Vagina (tissue), 2 donors: ENCODE measurements at regions not wholly inside any gene's neighbourhood (a gene's known extent, or its start where the extent isn't known, plus 50 kb on each side); places are given as distances from the start of the nearest gene placed in this dataset.

Experiments used
- DNase-seq, 2 donors: peaks; one replicate each; pipeline ENCODE4 v3.0.0-alpha.2; 2017; ENCODE audit errors: extremely low spot score in 2 of 2
- H3K27ac ChIP-seq: fragments of 200-600 bp; sonication (generic); one replicate; pipeline ENCODE4 v1.5.1; 2019
- H3K27me3 ChIP-seq: fragments of 200-600 bp; sonication (generic); one replicate; pipeline ENCODE4 v1.5.1; 2019
- H3K36me3 ChIP-seq, 2 donors: fragments of 200-600 bp; sonication (generic); one replicate each; pipeline ENCODE4 v1.5.1; 2017 to 2019
- H3K4me1 ChIP-seq: fragments of 200-600 bp; sonication (generic); one replicate; pipeline ENCODE4 v1.5.1; 2019
- H3K4me3 ChIP-seq, 2 donors: fragments of 200-600 bp; sonication (generic); 1 replicate in 1 of 2; 2 replicates in 1 of 2; pipeline ENCODE4 v1.5.1; 2016 to 2019
- H3K9me3 ChIP-seq: fragments of 200-600 bp; sonication (generic); one replicate; pipeline ENCODE4 v1.5.1; 2019
- POLR2A ChIP-seq, 2 donors: fragments of 450-650 bp; IDR thresholded peaks; one replicate each; pipeline ENCODE4 v1.6.1; 2017; ENCODE audit warnings: antibody characterized with exemption in 2 of 2, mild to moderate bottlenecking in 2 of 2, moderate library complexity in 2 of 2
- POLR2AphosphoS5 ChIP-seq, 2 donors: sonication (generic); formaldehyde crosslinking; IDR thresholded peaks; one replicate each; pipeline ENCODE4 v1.9.0; 2017; ENCODE audit warnings: antibody characterized with exemption in 2 of 2, mild to moderate bottlenecking in 2 of 2, low read depth in 1 of 2; ENCODE audit not compliant: insufficient read depth in 1 of 2
- intact Hi-C: fragments of 100-400 bp; cut with DNase I; formaldehyde crosslinking; loops from one replicate; pipeline ENCODE4 v1.15.1; 2023
- TF ChIP-seq, protein P1 (sequence below), 3 experiments: fragments of 450-650 bp in 2 of 3; fragments of 200-600 bp in 1 of 3; sonication (generic) in 1 of 3; IDR thresholded peaks; one replicate each; pipeline ENCODE4 v1.5.1; 2017 to 2019; ENCODE audit warnings: antibody characterized with exemption in 3 of 3, mild to moderate bottlenecking in 2 of 3, moderate library complexity in 2 of 3

DNA sequence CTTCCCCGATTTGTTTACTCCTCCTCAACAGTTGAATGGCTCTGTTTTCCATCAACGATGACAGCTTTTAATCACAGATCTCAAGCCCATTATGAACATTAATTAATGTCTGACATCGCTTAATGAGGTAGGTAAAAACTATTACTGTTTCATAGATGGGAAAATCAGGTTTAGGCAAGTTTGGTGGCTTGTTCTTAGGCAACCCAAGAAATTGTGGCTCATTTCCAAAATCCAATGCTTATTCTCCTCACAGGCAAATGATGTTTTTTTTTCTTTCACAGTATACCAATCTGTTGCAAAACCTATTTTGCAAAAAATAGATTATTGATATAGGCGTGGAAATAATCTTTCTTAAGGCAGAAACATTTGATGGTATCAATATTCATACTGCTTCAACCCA, 70.8 kb upstream of the CHD1 start:
- intact Hi-C loops, result no loop called here
- Histone ChIP-seq H3K4me1 (no peaks in the 10 kb centered on the region), H3K9me3 (no peaks in the 10 kb centered on the region), H3K36me3 (no peaks in the 10 kb centered on the region), H3K27ac (no peak overlapping the region), H3K4me3 (no peak overlapping the region), H3K27me3 (no peaks in the 10 kb centered on the region)
- TF ChIP-seq, protein P1, sequence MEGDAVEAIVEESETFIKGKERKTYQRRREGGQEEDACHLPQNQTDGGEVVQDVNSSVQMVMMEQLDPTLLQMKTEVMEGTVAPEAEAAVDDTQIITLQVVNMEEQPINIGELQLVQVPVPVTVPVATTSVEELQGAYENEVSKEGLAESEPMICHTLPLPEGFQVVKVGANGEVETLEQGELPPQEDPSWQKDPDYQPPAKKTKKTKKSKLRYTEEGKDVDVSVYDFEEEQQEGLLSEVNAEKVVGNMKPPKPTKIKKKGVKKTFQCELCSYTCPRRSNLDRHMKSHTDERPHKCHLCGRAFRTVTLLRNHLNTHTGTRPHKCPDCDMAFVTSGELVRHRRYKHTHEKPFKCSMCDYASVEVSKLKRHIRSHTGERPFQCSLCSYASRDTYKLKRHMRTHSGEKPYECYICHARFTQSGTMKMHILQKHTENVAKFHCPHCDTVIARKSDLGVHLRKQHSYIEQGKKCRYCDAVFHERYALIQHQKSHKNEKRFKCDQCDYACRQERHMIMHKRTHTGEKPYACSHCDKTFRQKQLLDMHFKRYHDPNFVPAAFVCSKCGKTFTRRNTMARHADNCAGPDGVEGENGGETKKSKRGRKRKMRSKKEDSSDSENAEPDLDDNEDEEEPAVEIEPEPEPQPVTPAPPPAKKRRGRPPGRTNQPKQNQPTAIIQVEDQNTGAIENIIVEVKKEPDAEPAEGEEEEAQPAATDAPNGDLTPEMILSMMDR (IDR thresholded peaks at IDR 0.05), result no peak
- TF ChIP-seq POLR2AphosphoS5 (IDR thresholded peaks at IDR 0.05; ENCODE audit: insufficient read depth in 1 of 2, low read depth in 1 of 2) (no peak), POLR2A (IDR thresholded peaks at IDR 0.05) (no peak)
- DNase-seq, result no peak

DNA sequence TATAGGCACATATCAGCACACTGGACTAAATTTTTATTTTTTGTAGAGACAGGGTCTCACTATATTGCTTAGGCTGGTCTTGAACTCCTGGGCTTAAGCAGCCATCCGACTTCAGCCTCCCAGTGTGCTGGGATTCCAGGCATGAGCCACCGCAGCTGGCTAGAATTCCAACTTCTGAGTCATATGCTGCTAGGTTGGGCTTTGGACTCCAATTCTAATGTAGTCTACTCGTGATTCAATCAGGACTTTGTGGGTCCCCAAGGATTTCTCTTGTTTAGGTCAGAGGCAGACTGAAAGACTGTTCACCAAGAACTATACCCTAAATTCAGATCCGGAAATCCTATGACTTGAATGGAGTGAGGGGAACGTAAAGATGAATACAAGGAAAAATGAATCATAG, 68.2 kb upstream of the CHD1 start:
- Histone ChIP-seq H3K4me3 (no peak overlapping the region), H3K9me3 (no peaks in the 10 kb centered on the region), H3K27me3 (no peaks in the 10 kb centered on the region), H3K36me3 (no peaks in the 10 kb centered on the region), H3K27ac (no peak overlapping the region), H3K4me1 (no peaks in the 10 kb centered on the region)
- no peak for TF ChIP-seq POLR2A (IDR thresholded peaks at IDR 0.05)
- no peak for TF ChIP-seq POLR2AphosphoS5 (IDR thresholded peaks at IDR 0.05; ENCODE audit: insufficient read depth in 1 of 2, low read depth in 1 of 2)
- TF ChIP-seq, protein P1 (IDR thresholded peaks at IDR 0.05), result no peak
- DNase-seq, result no peak
- intact Hi-C loops, result no loop called here

DNA sequence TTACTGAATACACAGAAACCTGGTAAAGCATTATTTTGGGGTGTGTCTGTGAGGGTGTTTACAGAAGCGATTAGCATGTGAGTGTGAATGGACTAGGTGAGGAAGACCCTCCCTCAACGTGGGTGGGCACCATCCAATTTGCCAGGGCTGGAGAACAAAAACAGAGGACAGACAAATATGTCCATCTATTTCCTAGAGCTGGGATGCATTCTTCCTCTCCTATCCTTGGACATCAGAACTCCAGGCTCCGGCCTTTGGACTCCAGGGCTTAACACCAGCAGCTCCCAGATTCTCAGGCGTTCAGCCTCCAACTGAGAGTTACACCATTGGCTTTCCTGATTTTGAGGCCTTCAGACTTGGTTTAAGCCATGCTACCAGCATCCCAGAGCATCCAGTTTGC, 65.8 kb upstream of the CHD1 start:
- DNase-seq, result no peak
- TF ChIP-seq POLR2A (IDR thresholded peaks at IDR 0.05) (no peak), POLR2AphosphoS5 (IDR thresholded peaks at IDR 0.05; ENCODE audit: insufficient read depth in 1 of 2, low read depth in 1 of 2) (no peak)
- TF ChIP-seq, protein P1 (IDR thresholded peaks at IDR 0.05), result no peak
- no peaks in the 10 kb centered on the region for H3K27me3 ChIP-seq
- H3K4me3 ChIP-seq, result no peak overlapping the region
- no peak overlapping the region for H3K27ac ChIP-seq
- H3K4me1 ChIP-seq, result no peaks in the 10 kb centered on the region
- H3K36me3 ChIP-seq, result no peaks in the 10 kb centered on the region
- no peaks in the 10 kb centered on the region for H3K9me3 ChIP-seq
- intact Hi-C loops, result no loop called here

DNA sequence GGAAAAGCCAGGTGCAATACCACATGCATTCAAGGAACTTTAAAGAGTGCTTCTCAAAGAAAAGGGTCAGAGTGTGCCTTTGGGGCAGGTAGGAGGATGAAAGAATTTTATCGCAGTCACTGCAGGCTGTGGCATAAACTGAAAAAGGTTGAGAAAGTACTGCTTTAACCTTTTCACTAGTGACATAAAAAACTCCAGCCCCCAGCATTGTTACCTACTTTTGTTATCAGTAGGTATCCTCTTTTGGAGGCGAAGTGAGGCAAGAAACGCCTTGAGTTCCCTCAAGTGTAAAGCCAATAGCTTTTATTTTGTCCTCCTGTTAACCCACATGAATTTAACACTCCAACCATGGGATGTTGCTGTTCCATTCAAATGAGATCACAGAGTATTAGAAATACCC, 64.7 kb upstream of the CHD1 start:
- no peaks in the 10 kb centered on the region for H3K27me3 ChIP-seq
- H3K27ac ChIP-seq, result no peak overlapping the region
- no peaks in the 10 kb centered on the region for H3K36me3 ChIP-seq
- DNase-seq, result no peak
- TF ChIP-seq POLR2A (IDR thresholded peaks at IDR 0.05) (no peak), POLR2AphosphoS5 (IDR thresholded peaks at IDR 0.05; ENCODE audit: insufficient read depth in 1 of 2, low read depth in 1 of 2) (no peak)
- TF ChIP-seq, protein P1 (IDR thresholded peaks at IDR 0.05), result no peak
- no peak overlapping the region for H3K4me3 ChIP-seq
- H3K9me3 ChIP-seq, result no peaks in the 10 kb centered on the region
- intact Hi-C loops, result no loop called here
- H3K4me1 ChIP-seq, result no peaks in the 10 kb centered on the region

DNA sequence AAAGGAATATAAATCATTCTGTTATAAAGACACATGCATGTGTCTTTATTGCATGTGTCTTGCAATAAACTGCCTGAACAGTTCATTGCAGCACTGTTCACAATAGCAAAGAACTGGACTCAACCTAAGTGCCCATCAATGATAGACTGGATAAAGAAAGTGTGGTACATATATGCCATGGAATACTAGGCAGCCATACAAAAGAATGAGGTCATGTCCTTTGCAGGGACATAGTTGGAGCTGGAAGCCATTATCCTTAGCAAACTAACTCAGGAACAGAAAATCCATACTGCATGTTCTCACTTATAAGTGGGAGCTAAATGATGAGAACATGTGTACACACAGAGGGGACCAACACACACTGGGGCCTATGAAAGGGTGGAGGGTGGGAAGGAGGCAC, 63.7 kb upstream of the CHD1 start:
- Histone ChIP-seq H3K27me3 (no peaks in the 10 kb centered on the region), H3K27ac (no peak overlapping the region), H3K4me1 (no peaks in the 10 kb centered on the region), H3K9me3 (no peaks in the 10 kb centered on the region), H3K36me3 (no peaks in the 10 kb centered on the region), H3K4me3 (no peak overlapping the region)
- intact Hi-C loops, result no loop called here
- TF ChIP-seq POLR2AphosphoS5 (IDR thresholded peaks at IDR 0.05; ENCODE audit: insufficient read depth in 1 of 2, low read depth in 1 of 2), result no peak
- TF ChIP-seq, protein P1 (IDR thresholded peaks at IDR 0.05), result no peak
- no peak for TF ChIP-seq POLR2A (IDR thresholded peaks at IDR 0.05)
- no peak for DNase-seq
